ENCODE measurements at regions not wholly inside any gene's neighbourhood (a gene's known extent, or its start where the extent isn't known, plus 50 kb on each side); places are given as distances from the start of the nearest gene placed in this dataset.

DNA sequence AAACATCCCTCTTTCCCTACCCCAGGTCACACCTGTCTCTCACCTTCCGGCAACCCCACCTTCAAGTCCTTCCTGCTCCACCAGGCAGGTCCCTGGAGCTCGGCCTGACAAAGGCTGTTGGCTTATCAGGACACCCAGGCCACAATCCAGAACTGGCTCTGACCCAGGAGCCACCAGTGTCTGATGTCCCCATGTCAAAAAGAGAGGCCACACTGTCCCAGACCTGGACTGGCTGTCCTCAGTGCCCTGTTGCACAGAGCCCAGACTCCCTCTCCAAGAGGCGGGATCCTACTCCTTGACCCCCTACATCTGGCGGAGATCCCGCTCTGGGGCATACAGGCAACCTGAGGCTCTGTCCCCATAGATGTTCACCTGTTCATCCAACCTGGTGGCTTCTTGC lies 116.0 kb downstream of the MN1 start (continued):
- no peak for TF ChIP-seq BACH1 (IDR thresholded peaks at IDR 0.05; ENCODE audit: low read length)
- no peak for TF ChIP-seq SUZ12 (IDR thresholded peaks at IDR 0.05; ENCODE audit: low read length)
- TF ChIP-seq ASH2L (IDR thresholded peaks at IDR 0.05; ENCODE audit: low read length) = no peak
- TF ChIP-seq TBP (IDR thresholded peaks at IDR 0.05; ENCODE audit: low read depth, low read length) = no peak
- TF ChIP-seq SP1 (IDR thresholded peaks at IDR 0.05; ENCODE audit: low read depth, low read length) = no peak
- TF ChIP-seq, protein P1, sequence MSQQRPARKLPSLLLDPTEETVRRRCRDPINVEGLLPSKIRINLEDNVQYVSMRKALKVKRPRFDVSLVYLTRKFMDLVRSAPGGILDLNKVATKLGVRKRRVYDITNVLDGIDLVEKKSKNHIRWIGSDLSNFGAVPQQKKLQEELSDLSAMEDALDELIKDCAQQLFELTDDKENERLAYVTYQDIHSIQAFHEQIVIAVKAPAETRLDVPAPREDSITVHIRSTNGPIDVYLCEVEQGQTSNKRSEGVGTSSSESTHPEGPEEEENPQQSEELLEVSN (IDR thresholded peaks at IDR 0.05) = no peak

Measured in H1 (cell line).